T-cell (primary cell): ENCODE measurements at regions not wholly inside any gene's neighbourhood (a gene's known extent, or its start where the extent isn't known, plus 50 kb on each side); places are given as distances from the start of the nearest gene placed in this dataset.

Source experiments
- ATAC-seq, 4 experiments: fragments of 200-7000 bp in 3 of 4; fragments of 150-1000 bp in 1 of 4; cut with Tn5 transposase; replicated peaks in 1 of 4; 1 replicate in 3 of 4; 2 replicates in 1 of 4; pipeline ENCODE4 v1.10.0; 2021; ENCODE audit warnings: moderate library complexity in 3 of 4, mild to moderate bottlenecking in 2 of 4, moderate number of reproducible peaks in 1 of 4
- CTCF ChIA-PET, 2 donors: fragments of 300-600 bp; sonication (Branson Sonifier 250); formaldehyde crosslinking; loops; one replicate each; lab custom pipeline; 2022; ENCODE audit warnings: antibody characterized with exemption in 2 of 2; lab: Charles Lee
- POLR2A ChIA-PET, 2 donors: fragments of 300-600 bp; sonication (Branson Sonifier 250); formaldehyde crosslinking; loops; one replicate each; lab custom pipeline; 2022; ENCODE audit warnings: antibody characterized with exemption in 2 of 2; lab: Charles Lee
- DNase-seq, 35 experiments: peaks; one replicate each; pipeline versions ENCODE4 v3.0.0 to v3.0.0-alpha.2; 2013 to 2023
- H3K27ac ChIP-seq: one replicate; pipeline ENCODE4 v1.5.1; 2013; ENCODE audit warnings: low read length
- H3K27me3 ChIP-seq, 2 experiments: replicated peaks in 1 of 2; 1 replicate in 1 of 2; 2 replicates in 1 of 2; pipeline versions ENCODE4 v1.6.1 to v1.7.0; 2013; ENCODE audit warnings: low read length in 1 of 2, mixed read lengths in 1 of 2; ENCODE audit not compliant: control insufficient read depth in 2 of 2, insufficient read depth in 2 of 2; ENCODE audit errors: extremely low read depth in 1 of 2
- H3K36me3 ChIP-seq, 2 donors: 1 replicate in 1 of 2; 2 replicates in 1 of 2; pipeline versions ENCODE4 v1.6.1 to v1.7.0; 2013; ENCODE audit warnings: low read length in 1 of 2; ENCODE audit not compliant: control insufficient read depth in 2 of 2, insufficient read depth in 1 of 2; ENCODE audit errors: extremely low read depth in 1 of 2
- H3K4me1 ChIP-seq, 2 experiments: 1 replicate in 1 of 2; 2 replicates in 1 of 2; pipeline versions ENCODE4 v1.6.1 to v1.7.0; 2013; ENCODE audit warnings: low read length in 2 of 2, mixed read lengths in 1 of 2; ENCODE audit not compliant: insufficient read depth in 2 of 2, control insufficient read depth in 1 of 2; ENCODE audit errors: extremely low read depth in 1 of 2
- H3K4me3 ChIP-seq, 2 donors: 1 replicate in 1 of 2; 2 replicates in 1 of 2; pipeline versions ENCODE4 v1.5.1 to v1.7.0; 2013; ENCODE audit warnings: mild to moderate bottlenecking in 2 of 2, low read length in 1 of 2, moderate library complexity in 1 of 2; ENCODE audit not compliant: control insufficient read depth in 1 of 2; ENCODE audit errors: extremely low read depth in 1 of 2
- H3K9me3 ChIP-seq: 2 replicates; pipeline ENCODE4 v1.7.0; 2013
- H3K27ac Mint-ChIP-seq, 2 donors: one replicate each; pipeline ENCODE4 v1.8.0; 2020 to 2021; ENCODE audit warnings: mild to moderate bottlenecking in 2 of 2, mixed read lengths in 2 of 2
- H3K27me3 Mint-ChIP-seq, 2 donors: one replicate each; pipeline ENCODE4 v1.8.0; 2021 to 2022; ENCODE audit warnings: mixed read lengths in 2 of 2
- H3K36me3 Mint-ChIP-seq: one replicate; pipeline ENCODE4 v1.8.0; 2021; ENCODE audit warnings: mixed read lengths
- H3K4me1 Mint-ChIP-seq, 3 donors: one replicate each; pipeline ENCODE4 v1.8.0; 2020 to 2022; ENCODE audit warnings: mixed read lengths in 3 of 3, mild to moderate bottlenecking in 1 of 3
- H3K4me3 Mint-ChIP-seq, 3 donors: one replicate each; pipeline ENCODE4 v1.8.0; 2020 to 2022; ENCODE audit warnings: mild to moderate bottlenecking in 3 of 3, mixed read lengths in 3 of 3, moderate library complexity in 3 of 3
- H3K9me3 Mint-ChIP-seq, 3 donors: one replicate each; pipeline ENCODE4 v1.8.0; 2020 to 2022; ENCODE audit warnings: mixed read lengths in 3 of 3
- WGBS: methylation state at CpG from one replicate; pipeline ENCODE4 v1.1.5; 2013; ENCODE audit warnings: missing lambda C conversion rate; ENCODE audit not compliant: insufficient coverage; 5-methylcytosine and 5-hydroxymethylcytosine counted together

DNA sequence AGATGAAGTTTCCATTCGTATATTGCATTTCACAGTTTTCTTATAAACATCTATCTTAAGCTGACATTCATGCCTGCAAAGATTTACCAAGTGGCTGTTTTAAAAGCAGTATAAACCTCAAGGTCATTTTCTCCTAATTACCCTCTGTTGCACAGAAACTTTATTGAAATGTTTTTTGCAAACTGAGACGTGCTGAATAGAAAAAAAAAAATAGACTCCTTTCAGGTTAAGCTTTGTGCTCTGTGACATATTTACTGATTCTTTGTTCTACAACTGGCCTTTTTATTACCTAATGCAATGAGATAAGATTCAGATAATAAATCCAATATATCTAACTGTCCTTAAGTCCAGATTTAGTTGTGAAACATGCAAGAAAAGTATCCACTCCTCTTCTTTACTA lies 938.7 kb downstream of the DSC3 start:
- ChIA-PET POLR2A (no interaction called here), CTCF (no interaction called here)
- no peak overlapping the region for H3K27ac ChIP-seq
- DNase-seq (no peak), ATAC-seq (no peak)
- Mint-ChIP-seq H3K36me3 (no peaks in the 10 kb centered on the region), H3K27ac (no peak overlapping the region), H3K9me3 (peaks cover 6 to 15% (median 14%) of the 10 kb centered on the region in 3 donors), H3K4me3 (no peak overlapping the region), H3K4me1 (no peaks in the 10 kb centered on the region), H3K27me3 (no peaks in the 10 kb centered on the region)
- H3K36me3 ChIP-seq: no peaks in the 10 kb centered on the region
- no peaks in the 10 kb centered on the region for H3K9me3 ChIP-seq
- no peak overlapping the region for H3K4me3 ChIP-seq
- no CpG with 5 or more reads among the region's 2 CpGs for WGBS
- H3K4me1 ChIP-seq: no peaks in the 10 kb centered on the region
- no peaks in the 10 kb centered on the region for H3K27me3 ChIP-seq

DNA sequence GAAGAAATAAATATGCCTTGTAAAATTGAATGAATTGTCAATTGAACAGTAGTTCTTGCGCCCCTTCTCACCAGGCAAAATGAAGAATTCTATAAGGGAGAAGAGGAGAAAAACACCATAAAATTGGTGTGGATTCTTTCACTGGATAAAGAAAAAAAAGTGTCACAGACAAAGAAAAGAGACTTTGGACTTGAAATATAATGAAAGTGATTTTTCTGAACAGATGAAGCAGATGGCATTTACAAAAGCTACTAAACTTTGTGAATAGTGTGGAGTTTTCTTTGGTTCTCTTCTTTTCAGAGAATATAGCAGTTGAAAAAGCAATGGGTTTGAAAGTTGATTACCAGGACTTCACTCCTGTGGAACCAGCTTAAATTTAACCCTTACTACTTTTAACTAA lies 945.7 kb downstream of the DSC3 start:
- Histone ChIP-seq H3K27ac (no peak overlapping the region), H3K4me3 (no peak overlapping the region), H3K36me3 (no peaks in the 10 kb centered on the region), H3K4me1 (no peaks in the 10 kb centered on the region), H3K27me3 (no peaks in the 10 kb centered on the region), H3K9me3 (no peaks in the 10 kb centered on the region)
- DNase-seq: no peak
- no peak overlapping the region for H3K27ac Mint-ChIP-seq
- no peak for ATAC-seq
- H3K9me3 Mint-ChIP-seq: peaks cover 15 to 21% (median 15%) of the 10 kb centered on the region in 3 donors
- ChIA-PET POLR2A (no interaction called here), CTCF (no interaction called here)
- WGBS: no CpG with 5 or more reads among the region's 1 CpG
- H3K4me1 Mint-ChIP-seq: no peaks in the 10 kb centered on the region
- no peak overlapping the region for H3K4me3 Mint-ChIP-seq
- H3K27me3 Mint-ChIP-seq: no peaks in the 10 kb centered on the region
- no peaks in the 10 kb centered on the region for H3K36me3 Mint-ChIP-seq

- Histone ChIP-seq H3K36me3 (no peaks in the 10 kb centered on the region), H3K4me1 (no peaks in the 10 kb centered on the region), H3K27ac (no peak overlapping the region), H3K9me3 (no peaks in the 10 kb centered on the region), H3K4me3 (no peak overlapping the region), H3K27me3 (no peaks in the 10 kb centered on the region)
- DNase-seq (no peak), ATAC-seq (no peak)
- Mint-ChIP-seq H3K4me1 (no peaks in the 10 kb centered on the region), H3K27ac (no peak overlapping the region), H3K9me3 (peaks cover 13 to 21% (median 15%) of the 10 kb centered on the region in 3 donors), H3K27me3 (no peaks in the 10 kb centered on the region), H3K4me3 (no peak overlapping the region), H3K36me3 (no peaks in the 10 kb centered on the region)
- ChIA-PET CTCF (no interaction called here), POLR2A (no interaction called here)
- WGBS: 83% methylated on average over 1 of the region's 2 CpGs
Measured at GRCh38 chr18:30094556-30094955, 948.0 kb downstream of the DSC3 start.

- no peaks in the 10 kb centered on the region for H3K36me3 Mint-ChIP-seq
- Histone ChIP-seq H3K36me3 (no peaks in the 10 kb centered on the region), H3K9me3 (no peaks in the 10 kb centered on the region), H3K27ac (no peak overlapping the region), H3K4me1 (no peaks in the 10 kb centered on the region), H3K4me3 (no peak overlapping the region), H3K27me3 (no peaks in the 10 kb centered on the region)
- peaks cover 8 to 23% (median 8%) of the 10 kb centered on the region in 3 donors for H3K9me3 Mint-ChIP-seq
- WGBS: no CpG with 5 or more reads among the region's 4 CpGs
- POLR2A ChIA-PET: no interaction called here
- no peak overlapping the region for H3K27ac Mint-ChIP-seq
- ATAC-seq: no peak
- no peak for DNase-seq
- H3K27me3 Mint-ChIP-seq: no peaks in the 10 kb centered on the region
- CTCF ChIA-PET: no interaction called here
- no peak overlapping the region for H3K4me3 Mint-ChIP-seq
- H3K4me1 Mint-ChIP-seq: no peaks in the 10 kb centered on the region
Measured at GRCh38 chr18:30093376-30093775, 949.2 kb downstream of the DSC3 start.

- H3K27ac ChIP-seq: no peak overlapping the region
- no peak for DNase-seq
- ATAC-seq: no peak
- no peaks in the 10 kb centered on the region for H3K4me1 ChIP-seq
- ChIA-PET CTCF (no interaction called here), POLR2A (no interaction called here)
- peaks cover 6 to 24% (median 9%) of the 10 kb centered on the region in 3 donors for H3K9me3 Mint-ChIP-seq
- H3K36me3 ChIP-seq: no peaks in the 10 kb centered on the region
- H3K27me3 ChIP-seq: no peaks in the 10 kb centered on the region
- no peak overlapping the region for H3K4me3 ChIP-seq
- no peak overlapping the region for H3K4me3 Mint-ChIP-seq
- no peak overlapping the region for H3K27ac Mint-ChIP-seq
- H3K4me1 Mint-ChIP-seq: no peaks in the 10 kb centered on the region
- no peaks in the 10 kb centered on the region for H3K36me3 Mint-ChIP-seq
- no peaks in the 10 kb centered on the region for H3K27me3 Mint-ChIP-seq
- H3K9me3 ChIP-seq: no peaks in the 10 kb centered on the region
Measured at GRCh38 chr18:30088238-30089015, 954.1 kb downstream of the DSC3 start.

DNA sequence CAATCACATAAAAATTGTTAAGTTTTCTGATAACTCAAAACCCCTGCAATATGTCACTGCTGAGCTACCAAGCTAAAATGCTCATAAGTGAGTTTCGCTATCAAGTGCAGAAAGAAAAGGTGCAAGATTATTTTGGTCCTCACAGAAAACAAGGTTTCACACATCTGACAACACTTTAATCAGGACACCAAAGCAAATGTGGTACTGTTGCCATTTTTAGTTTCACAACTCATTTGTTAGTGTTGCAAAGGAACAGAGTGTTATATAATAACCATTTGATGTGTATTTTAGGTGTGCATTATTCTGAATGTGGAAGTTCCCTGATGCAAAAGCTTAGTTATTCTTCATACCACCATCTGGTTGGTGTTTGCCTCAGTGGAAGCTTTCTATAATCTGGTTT lies 956.2 kb downstream of the DSC3 start:
- Histone ChIP-seq H3K36me3 (no peaks in the 10 kb centered on the region), H3K27ac (no peak overlapping the region), H3K27me3 (no peaks in the 10 kb centered on the region), H3K4me3 (no peak overlapping the region), H3K4me1 (no peaks in the 10 kb centered on the region), H3K9me3 (no peaks in the 10 kb centered on the region)
- POLR2A ChIA-PET: no interaction called here
- H3K36me3 Mint-ChIP-seq: no peaks in the 10 kb centered on the region
- no peak for ATAC-seq
- H3K9me3 Mint-ChIP-seq: peaks cover 0 to 21% (median 13%) of the 10 kb centered on the region in 3 donors
- DNase-seq: no peak
- CTCF ChIA-PET: interaction anchor here in 1 of 2 donors (0.6 kb wide), 1 partner anchor 11 kb away, joined by 3 read pairs; no protein-coding TSS in a partner anchor
- 80% methylated on average over 1 of the region's 1 CpG for WGBS
- no peak overlapping the region for H3K4me3 Mint-ChIP-seq
- no peaks in the 10 kb centered on the region for H3K27me3 Mint-ChIP-seq
- H3K27ac Mint-ChIP-seq: no peak overlapping the region
- no peaks in the 10 kb centered on the region for H3K4me1 Mint-ChIP-seq
